Neural cell (in vitro differentiated cells): ENCODE measurements at regions not wholly inside any gene's neighbourhood (a gene's known extent, or its start where the extent isn't known, plus 50 kb on each side); places are given as distances from the start of the nearest gene placed in this dataset.
"Not testable (repeated sequence)": the region's sequence is repeated elsewhere in the genome, so short reads cannot be mapped to it uniquely, and the experiment has no call there.

ENCODE experiments used
- H2AFZ ChIP-seq: fragments of 200-600, 300-800 bp; sonication (generic), shearing (Covaris generic); 2 replicates; pipeline ENCODE4 v1.6.0; 2014; ENCODE audit warnings: low read depth, mild to moderate bottlenecking, antibody characterized with exemption, low read length, moderate library complexity
- H3F3A ChIP-seq: fragments of 200-600 bp; shearing (Covaris generic); 2 replicates; pipeline ENCODE4 v1.6.1; 2016; ENCODE audit warnings: mild to moderate bottlenecking, moderate library complexity, mixed read lengths, antibody characterized with exemption, low read length; ENCODE audit not compliant: insufficient read depth, poor library complexity, severe bottlenecking
- H3K27ac ChIP-seq: fragments of 200-600, 300-800 bp; sonication (generic), shearing (Covaris generic); 2 replicates; pipeline ENCODE4 v1.5.1; 2014; ENCODE audit warnings: mild to moderate bottlenecking, low read length, moderate library complexity
- H3K27me3 ChIP-seq: fragments of 300-800, 200-600 bp; sonication (generic), shearing (Covaris generic); 2 replicates; pipeline ENCODE4 v1.6.0; 2014; ENCODE audit warnings: mild to moderate bottlenecking, low read depth, low read length, moderate library complexity; ENCODE audit not compliant: insufficient read depth
- H3K36me3 ChIP-seq: fragments of 300-800, 200-600 bp; sonication (generic), shearing (Covaris generic); 2 replicates; pipeline ENCODE4 v1.5.1; 2014; ENCODE audit warnings: mild to moderate bottlenecking, antibody characterized with exemption, low read length, moderate library complexity; ENCODE audit not compliant: insufficient read depth
- H3K4me2 ChIP-seq: fragments of 300-800, 200-600 bp; sonication (generic), shearing (Covaris generic); 2 replicates; pipeline ENCODE4 v1.6.0; 2014; ENCODE audit warnings: mild to moderate bottlenecking, low read length
- H3K4me3 ChIP-seq: fragments of 300-800, 200-600 bp; sonication (generic), shearing (Covaris generic); 2 replicates; pipeline ENCODE4 v1.5.1; 2014; ENCODE audit warnings: mild to moderate bottlenecking, low read length, moderate library complexity
- H3K79me2 ChIP-seq: fragments of 200-600 bp; shearing (Covaris generic); replicated peaks from 2 replicates; pipeline ENCODE4 v1.6.0; 2014; ENCODE audit warnings: mild to moderate bottlenecking, low read length, moderate library complexity; ENCODE audit not compliant: insufficient read depth
- H3K9ac ChIP-seq: fragments of 300-800, 200-600 bp; sonication (generic), shearing (Covaris generic); 2 replicates; pipeline ENCODE4 v1.6.1; 2016; ENCODE audit warnings: mild to moderate bottlenecking, low read length, mixed read lengths
- H3K9me2 ChIP-seq: fragments of 200-600 bp; shearing (Covaris generic); 2 replicates; pipeline ENCODE4 v1.6.1; 2016; ENCODE audit warnings: mild to moderate bottlenecking, low read length, mixed read lengths; ENCODE audit not compliant: insufficient read depth
- H3K9me3 ChIP-seq: fragments of 200-600, 300-800 bp; sonication (generic), shearing (Covaris generic); 2 replicates; pipeline ENCODE4 v1.6.1; 2016; ENCODE audit warnings: mild to moderate bottlenecking, mixed run types, low read length, moderate library complexity, mixed read lengths
- H4K20me1 ChIP-seq: fragments of 200-600 bp; shearing (Covaris generic); 2 replicates; pipeline ENCODE4 v1.6.1; 2016; ENCODE audit warnings: mild to moderate bottlenecking, mixed run types; ENCODE audit not compliant: insufficient read depth
- CTCF ChIP-seq: fragments of 450-650 bp; IDR thresholded peaks from 2 replicates; pipeline ENCODE4 v1.5.1; 2014; ENCODE audit warnings: antibody characterized with exemption, mild to moderate bottlenecking, moderate library complexity; ENCODE audit not compliant: poor library complexity, severe bottlenecking
- EP300 ChIP-seq: fragments of 450-650 bp; conservative IDR thresholded peaks from 2 replicates; pipeline ENCODE4 v1.6.1; 2014; ENCODE audit warnings: antibody characterized with exemption, mild to moderate bottlenecking, moderate library complexity; ENCODE audit not compliant: poor library complexity, severe bottlenecking
- EZH2 ChIP-seq: fragments of 200-600, 300-800 bp; shearing (Covaris generic), sonication (generic); IDR thresholded peaks from 2 replicates; pipeline ENCODE4 v1.6.1; 2014; ENCODE audit warnings: antibody characterized with exemption, low read length, borderline replicate concordance, mild to moderate bottlenecking; ENCODE audit not compliant: insufficient read depth, poor library complexity, severe bottlenecking
- MXI1 ChIP-seq: fragments of 450-650 bp; conservative IDR thresholded peaks from 2 replicates; pipeline ENCODE4 v1.6.1; 2014; ENCODE audit warnings: antibody characterized with exemption, mild to moderate bottlenecking; ENCODE audit not compliant: poor library complexity, severe bottlenecking
- POLR2AphosphoS5 ChIP-seq: IDR thresholded peaks from 2 replicates; pipeline ENCODE4 v1.6.1; 2012
- RAD21 ChIP-seq: fragments of 450-650 bp; conservative IDR thresholded peaks from 2 replicates; pipeline ENCODE4 v1.6.1; 2014; ENCODE audit warnings: antibody characterized with exemption, mild to moderate bottlenecking, moderate library complexity
- REST ChIP-seq: IDR thresholded peaks from 2 replicates; pipeline ENCODE4 v1.6.1; 2012; ENCODE audit warnings: borderline replicate concordance
- TAF1 ChIP-seq: IDR thresholded peaks from 2 replicates; pipeline ENCODE4 v1.6.1; 2012; ENCODE audit warnings: low read depth

GRCh38 chr14:66330228-66330627 lies 155.9 kb upstream of the CCDC196 start:
- no peaks in the 10 kb centered on the region for H3K27me3 ChIP-seq
- no peak overlapping the region for H3K4me2 ChIP-seq
- no peak overlapping the region for H3K27ac ChIP-seq
- H3K9ac ChIP-seq, result no peak overlapping the region
- no peak overlapping the region for H2AFZ ChIP-seq
- no peaks in the 10 kb centered on the region for H3K9me3 ChIP-seq
- TF ChIP-seq EP300, result no peak
- no peak for TF ChIP-seq CTCF
- no peak for TF ChIP-seq REST
- no peak for TF ChIP-seq RAD21
- TF ChIP-seq MXI1, result no peak
- TF ChIP-seq POLR2AphosphoS5, result no peak
- TF ChIP-seq TAF1, result no peak
- no peak for TF ChIP-seq EZH2
- H4K20me1 ChIP-seq, result no peaks in the 10 kb centered on the region
- no peaks in the 10 kb centered on the region for H3K79me2 ChIP-seq
- H3F3A ChIP-seq, result no peaks in the 10 kb centered on the region
- H3K36me3 ChIP-seq, result no peaks in the 10 kb centered on the region
- no peaks in the 10 kb centered on the region for H3K9me2 ChIP-seq
- H3K4me3 ChIP-seq, result no peak overlapping the region

DNA sequence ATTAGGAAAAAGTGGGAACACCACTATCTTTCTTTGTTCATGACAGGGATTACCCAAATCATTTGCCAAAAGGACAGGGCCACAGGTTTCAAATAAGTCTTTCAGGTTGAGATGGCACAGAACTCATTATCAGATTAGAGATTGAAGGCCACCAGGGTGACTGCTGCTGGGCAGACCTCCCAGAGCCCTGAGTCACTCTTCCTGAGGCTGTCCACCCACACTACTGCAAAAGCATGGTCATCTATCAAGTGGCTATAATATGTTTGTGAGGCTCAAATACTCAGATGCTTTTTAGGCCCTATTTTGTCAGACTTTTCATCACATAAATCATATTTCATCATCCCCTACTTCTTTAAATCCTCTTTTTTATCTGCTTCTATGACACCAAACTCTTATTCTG lies 155.3 kb upstream of the CCDC196 start:
- Histone ChIP-seq H3K9ac (no peak overlapping the region), H3K27me3 (no peaks in the 10 kb centered on the region), H3K4me2 (no peak overlapping the region), H3K79me2 (no peaks in the 10 kb centered on the region), H3K27ac (no peak overlapping the region), H3K9me2 (no peaks in the 10 kb centered on the region), H3K36me3 (no peaks in the 10 kb centered on the region), H3K9me3 (no peaks in the 10 kb centered on the region), H3K4me3 (no peak overlapping the region), H4K20me1 (no peaks in the 10 kb centered on the region), H3F3A (no peaks in the 10 kb centered on the region), H2AFZ (no peak overlapping the region)
- TF ChIP-seq EP300, result no peak

- H3K9ac ChIP-seq, H3K9me2 ChIP-seq, H3K9me3 ChIP-seq, H3K27me3 ChIP-seq, H3K36me3 ChIP-seq, H3K27ac ChIP-seq, H4K20me1 ChIP-seq, H3K4me2 ChIP-seq, H2AFZ ChIP-seq, H3F3A ChIP-seq, H3K4me3 ChIP-seq, H3K79me2 ChIP-seq: not testable (repeated sequence)
Observed at GRCh38 chr14:66333293-66333692, 152.9 kb upstream of the CCDC196 start.
